Type B pancreatic cell (in vitro differentiated cells): ENCODE measurements at regions not wholly inside any gene's neighbourhood (a gene's known extent, or its start where the extent isn't known, plus 50 kb on each side); places are given as distances from the start of the nearest gene placed in this dataset.
A peak's percentile ranks its signal among the peaks of the same experiment; 100 is the strongest.

Experiments
- DNase-seq: peaks from one replicate; pipeline ENCODE4 v3.0.0; 2021; ENCODE audit warnings: mixed read lengths; ENCODE audit not compliant: unreplicated experiment; ENCODE audit errors: extremely low spot score
- H3K27ac Mint-ChIP-seq: 2 replicates; pipeline ENCODE4 v1.8.0; 2021; ENCODE audit warnings: mild to moderate bottlenecking, mixed read lengths
- H3K27me3 Mint-ChIP-seq: 2 replicates; pipeline ENCODE4 v1.8.0; 2021; ENCODE audit warnings: mixed read lengths
- H3K36me3 Mint-ChIP-seq: 2 replicates; pipeline ENCODE4 v1.8.0; 2021; ENCODE audit warnings: mixed read lengths
- H3K4me1 Mint-ChIP-seq: one replicate; pipeline ENCODE4 v1.8.0; 2021; ENCODE audit warnings: mixed read lengths; ENCODE audit not compliant: unreplicated experiment
- H3K4me3 Mint-ChIP-seq: 2 replicates; pipeline ENCODE4 v1.8.0; 2021; ENCODE audit warnings: mild to moderate bottlenecking, mixed read lengths
- H3K9me3 Mint-ChIP-seq: 2 replicates; pipeline ENCODE4 v1.8.0; 2021; ENCODE audit warnings: mixed read lengths
- CTCF ChIP-seq: fragments of 200-600 bp; sonication (generic); conservative IDR thresholded peaks from 2 replicates; pipeline ENCODE4 v1.5.0; 2021; ENCODE audit warnings: antibody characterized with exemption, mild to moderate bottlenecking

DNA sequence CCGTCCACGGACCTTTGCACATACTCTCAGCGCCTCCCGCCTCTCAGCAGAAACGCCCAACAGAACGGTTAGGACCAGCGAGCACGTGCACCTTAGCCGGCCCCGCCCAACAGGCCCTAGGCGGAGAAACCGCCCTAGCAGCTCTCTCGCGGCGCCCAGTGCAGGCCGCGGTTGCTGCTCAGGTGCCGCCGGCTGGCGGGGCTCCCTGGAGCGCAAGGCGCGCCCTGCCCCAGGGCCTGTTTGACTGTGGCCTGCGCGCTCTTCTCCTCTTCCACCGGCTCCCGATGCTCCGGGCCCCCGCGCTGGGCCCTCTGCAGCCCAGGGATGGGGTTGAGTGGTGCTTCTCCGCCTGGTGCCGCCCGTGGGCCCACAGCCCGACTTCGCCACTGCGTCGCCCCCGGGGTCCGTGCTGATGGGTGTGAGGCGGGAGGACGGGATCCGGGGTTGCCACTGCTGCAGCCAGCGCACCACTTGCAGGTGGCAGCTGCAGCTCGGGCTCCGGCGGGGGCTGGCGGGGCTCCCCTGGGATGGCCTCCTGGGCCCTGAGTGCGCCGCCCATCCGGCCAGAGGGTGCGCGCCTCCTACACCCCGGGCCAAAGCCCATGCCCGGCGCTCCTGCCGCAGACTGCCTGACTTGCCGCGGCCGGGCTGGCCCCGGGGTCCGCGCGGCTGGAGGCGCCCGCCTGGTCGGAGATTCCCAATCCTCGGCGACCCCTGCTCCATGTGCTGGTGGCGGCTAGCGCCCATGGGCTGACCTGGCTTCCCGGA, 1889.4 kb upstream of the CDH9 start:
- Mint-ChIP-seq H3K36me3 (no peaks in the 10 kb centered on the region), H3K4me3 (no peak overlapping the region), H3K27me3 (no peaks in the 10 kb centered on the region), H3K27ac (no peak overlapping the region), H3K4me1 (no peaks in the 10 kb centered on the region), H3K9me3 (no peaks in the 10 kb centered on the region)
- DNase-seq, result peak; percentile 68
- TF ChIP-seq CTCF, result no peak

- no peak for DNase-seq
- H3K36me3 Mint-ChIP-seq, result no peaks in the 10 kb centered on the region
- H3K4me1 Mint-ChIP-seq, result no peaks in the 10 kb centered on the region
- no peaks in the 10 kb centered on the region for H3K27me3 Mint-ChIP-seq
- no peak for TF ChIP-seq CTCF
- no peaks in the 10 kb centered on the region for H3K9me3 Mint-ChIP-seq
- H3K4me3 Mint-ChIP-seq, result no peak overlapping the region
- no peak overlapping the region for H3K27ac Mint-ChIP-seq
These were observed 1888.0 kb upstream of the CDH9 start for GRCh38 chr5:28926422-28926821.

- Mint-ChIP-seq H3K4me1 (no peaks in the 10 kb centered on the region), H3K4me3 (no peak overlapping the region), H3K9me3 (no peaks in the 10 kb centered on the region), H3K27me3 (no peaks in the 10 kb centered on the region), H3K27ac (no peak overlapping the region), H3K36me3 (no peaks in the 10 kb centered on the region)
- DNase-seq, result no peak
- TF ChIP-seq CTCF, result no peak
These were observed 1879.2 kb upstream of the CDH9 start for GRCh38 chr5:28917631-28918030.

GRCh38 chr5:28914297-28914696, 1875.9 kb upstream of the CDH9 start:
- no peak overlapping the region for H3K4me3 Mint-ChIP-seq
- no peaks in the 10 kb centered on the region for H3K9me3 Mint-ChIP-seq

GRCh38 chr5:28903643-28904042, 1865.3 kb upstream of the CDH9 start:
- DNase-seq, result no peak
- H3K9me3 Mint-ChIP-seq, result no peaks in the 10 kb centered on the region
- no peaks in the 10 kb centered on the region for H3K27me3 Mint-ChIP-seq
- no peak overlapping the region for H3K4me3 Mint-ChIP-seq
- no peaks in the 10 kb centered on the region for H3K4me1 Mint-ChIP-seq
- H3K27ac Mint-ChIP-seq, result no peak overlapping the region
- no peaks in the 10 kb centered on the region for H3K36me3 Mint-ChIP-seq
- TF ChIP-seq CTCF, result peak; percentile 21

More at GRCh38 chr5:28914297-28914696, 1875.9 kb upstream of the CDH9 start:
- Mint-ChIP-seq H3K27ac (no peak overlapping the region), H3K27me3 (no peaks in the 10 kb centered on the region), H3K36me3 (no peaks in the 10 kb centered on the region), H3K4me1 (no peaks in the 10 kb centered on the region)
- no peak for DNase-seq
- TF ChIP-seq CTCF, result no peak
